ENCODE measurements at regions not wholly inside any gene's neighbourhood (a gene's known extent, or its start where the extent isn't known, plus 50 kb on each side); places are given as distances from the start of the nearest gene placed in this dataset.

DNA sequence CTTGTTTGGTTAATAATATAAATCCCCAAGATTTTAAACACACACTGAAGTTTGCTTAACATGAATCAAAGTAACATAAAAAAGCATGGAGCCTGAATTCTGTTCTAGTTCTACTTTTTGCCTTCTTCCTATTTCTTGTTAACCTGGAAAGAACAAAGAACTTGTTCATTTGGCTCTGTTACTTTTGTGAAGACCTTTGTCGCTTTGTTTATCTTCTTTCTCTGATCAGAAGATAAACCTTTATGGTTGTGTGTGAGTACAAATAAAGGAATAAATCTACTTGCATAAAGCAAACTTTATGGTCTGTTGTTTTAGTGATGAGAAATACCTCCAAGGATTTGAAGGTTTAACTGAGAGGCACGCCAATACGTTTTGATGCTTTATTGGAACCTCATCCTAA lies 210.1 kb upstream of the SATB1 start:
- TF ChIP-seq CTCF (IDR thresholded peaks at IDR 0.05) (no peak), EZH2 (IDR thresholded peaks at IDR 0.05) (no peak), EZH2phosphoT487 (IDR thresholded peaks at IDR 0.05) (no peak)

Data from neural progenitor cell (in vitro differentiated cells).